ENCODE measurements at regions not wholly inside any gene's neighbourhood (a gene's known extent, or its start where the extent isn't known, plus 50 kb on each side); places are given as distances from the start of the nearest gene placed in this dataset.

- DNase-seq = no peak
Observed at GRCh38 chr4:36990128-36990872, 254.2 kb upstream of the NWD2 start.

- no peak for DNase-seq
Observed at GRCh38 chr4:36997727-36998126, 246.8 kb upstream of the NWD2 start.

GRCh38 chr4:37000281-37000680, 244.3 kb upstream of the NWD2 start:
- DNase-seq = no peak

GRCh38 chr4:37001688-37002436, 242.7 kb upstream of the NWD2 start:
- no peak for DNase-seq

- no peak for DNase-seq
Observed at GRCh38 chr4:37002625-37003024, 241.9 kb upstream of the NWD2 start.

- DNase-seq = no peak
Observed at GRCh38 chr4:37008199-37008598, 236.3 kb upstream of the NWD2 start.

GRCh38 chr4:37014584-37014983, 230.0 kb upstream of the NWD2 start:
- DNase-seq = no peak

- no peak for DNase-seq
Observed at GRCh38 chr4:37015391-37015790, 229.2 kb upstream of the NWD2 start.

- no peak for DNase-seq
Observed at GRCh38 chr4:37023504-37023903, 221.0 kb upstream of the NWD2 start.

GRCh38 chr4:37023996-37024395, 220.5 kb upstream of the NWD2 start:
- DNase-seq = no peak

GRCh38 chr4:37040816-37041215, 203.7 kb upstream of the NWD2 start:
- DNase-seq = no peak

- no peak for DNase-seq
Observed at GRCh38 chr4:37043342-37043741, 201.2 kb upstream of the NWD2 start.

- no peak for DNase-seq
Observed at GRCh38 chr4:37051111-37051510, 193.4 kb upstream of the NWD2 start.

GRCh38 chr4:37051866-37052265, 192.7 kb upstream of the NWD2 start:
- DNase-seq = no peak

- DNase-seq = no peak
Observed at GRCh38 chr4:37054531-37055077, 189.9 kb upstream of the NWD2 start.

GRCh38 chr4:37058826-37059225, 185.7 kb upstream of the NWD2 start:
- DNase-seq = no peak

GRCh38 chr4:37066159-37066558, 178.4 kb upstream of the NWD2 start:
- DNase-seq = no peak

- no peak for DNase-seq
Observed at GRCh38 chr4:37068580-37068979, 176.0 kb upstream of the NWD2 start.

- DNase-seq = no peak
Observed at GRCh38 chr4:37070041-37070440, 174.5 kb upstream of the NWD2 start.

GRCh38 chr4:37071576-37071975, 173.0 kb upstream of the NWD2 start:
- no peak for DNase-seq

GRCh38 chr4:37073226-37073840, 171.2 kb upstream of the NWD2 start:
- no peak for DNase-seq

GRCh38 chr4:37082912-37083311, 161.6 kb upstream of the NWD2 start:
- DNase-seq = no peak

- no peak for DNase-seq
Observed at GRCh38 chr4:37095925-37096324, 148.6 kb upstream of the NWD2 start.

- no peak for DNase-seq
Observed at GRCh38 chr4:37101182-37101581, 143.4 kb upstream of the NWD2 start.

Measured in fibroblast of skin of abdomen (primary cell).